GM18498 (cell line): ENCODE measurements at regions not wholly inside any gene's neighbourhood (a gene's known extent, or its start where the extent isn't known, plus 50 kb on each side); places are given as distances from the start of the nearest gene placed in this dataset.

Experiments
- ATAC-seq: cut with Tn5 transposase; IDR thresholded peaks from one replicate; pipeline ENCODE4 v1.9.1; 2021; ENCODE audit warnings: mild to moderate bottlenecking, moderate library complexity; ENCODE audit not compliant: unreplicated experiment

GRCh38 chr5:57862942-57863341 lies 380.3 kb upstream of the ACTBL2 start:
- no peak for ATAC-seq

GRCh38 chr5:57862471-57862911 lies 379.9 kb upstream of the ACTBL2 start:
- no peak for ATAC-seq

GRCh38 chr5:57859626-57860025 lies 377.0 kb upstream of the ACTBL2 start:
- no peak for ATAC-seq

GRCh38 chr5:57858905-57859304 lies 376.3 kb upstream of the ACTBL2 start:
- ATAC-seq, result no peak

- ATAC-seq, result no peak
These were observed 375.1 kb upstream of the ACTBL2 start for GRCh38 chr5:57857696-57858095.

GRCh38 chr5:57855831-57856230 lies 373.2 kb upstream of the ACTBL2 start:
- no peak for ATAC-seq

- no peak for ATAC-seq
These were observed 371.5 kb upstream of the ACTBL2 start for GRCh38 chr5:57853929-57854697.

- ATAC-seq, result no peak
These were observed 367.5 kb upstream of the ACTBL2 start for GRCh38 chr5:57850109-57850508.

- ATAC-seq, result no peak
These were observed 362.4 kb upstream of the ACTBL2 start for GRCh38 chr5:57845025-57845424.

GRCh38 chr5:57844410-57844809 lies 361.8 kb upstream of the ACTBL2 start:
- ATAC-seq, result no peak

GRCh38 chr5:57843059-57843367 lies 360.4 kb upstream of the ACTBL2 start:
- ATAC-seq, result no peak

- ATAC-seq, result no peak
These were observed 359.9 kb upstream of the ACTBL2 start for GRCh38 chr5:57842364-57843058.

- no peak for ATAC-seq
These were observed 359.2 kb upstream of the ACTBL2 start for GRCh38 chr5:57841676-57842363.

GRCh38 chr5:57839437-57840079 lies 356.9 kb upstream of the ACTBL2 start:
- no peak for ATAC-seq

- no peak for ATAC-seq
These were observed 356.4 kb upstream of the ACTBL2 start for GRCh38 chr5:57839025-57839424.

- no peak for ATAC-seq
These were observed 354.3 kb upstream of the ACTBL2 start for GRCh38 chr5:57836921-57837320.

GRCh38 chr5:57836331-57836730 lies 353.7 kb upstream of the ACTBL2 start:
- no peak for ATAC-seq

GRCh38 chr5:57834829-57835608 lies 352.4 kb upstream of the ACTBL2 start:
- no peak for ATAC-seq

GRCh38 chr5:57833489-57833888 lies 350.9 kb upstream of the ACTBL2 start:
- ATAC-seq, result no peak

GRCh38 chr5:57832875-57833274 lies 350.3 kb upstream of the ACTBL2 start:
- no peak for ATAC-seq

- ATAC-seq, result no peak
These were observed 349.3 kb upstream of the ACTBL2 start for GRCh38 chr5:57831932-57832331.
